Activated naive CD4-positive, alpha-beta T cell treated with anti-CD3 and anti-CD28 coated beads, Interleukin-2, amount 10 ng/mL, durations not matched to agents 7 days and 5 days (primary cell): ENCODE measurements at regions not wholly inside any gene's neighbourhood (a gene's known extent, or its start where the extent isn't known, plus 50 kb on each side); places are given as distances from the start of the nearest gene placed in this dataset.
"Not testable (repeated sequence)": the region's sequence is repeated elsewhere in the genome, so short reads cannot be mapped to it uniquely, and the experiment has no call there.

Experiments used
- CTCF ChIA-PET: fragments of 350-600 bp; sonication (Branson Sonifier 250); formaldehyde crosslinking; loops from one replicate; lab custom pipeline; 2021; ENCODE audit warnings: antibody characterized with exemption; lab: Charles Lee
- DNase-seq: peaks from one replicate; pipeline ENCODE4 v3.0.0-alpha.2; 2020
- H3K27ac Mint-ChIP-seq: one replicate; pipeline ENCODE4 v1.8.0; 2021; ENCODE audit warnings: mild to moderate bottlenecking, moderate library complexity, mixed read lengths
- H3K27me3 Mint-ChIP-seq: one replicate; pipeline ENCODE4 v1.8.0; 2021; ENCODE audit warnings: mild to moderate bottlenecking, mixed read lengths
- H3K36me3 Mint-ChIP-seq: one replicate; pipeline ENCODE4 v1.8.0; 2021; ENCODE audit warnings: mixed read lengths
- H3K4me1 Mint-ChIP-seq: one replicate; pipeline ENCODE4 v1.8.0; 2021; ENCODE audit warnings: mixed read lengths
- H3K4me3 Mint-ChIP-seq: one replicate; pipeline ENCODE4 v1.8.0; 2021; ENCODE audit warnings: mild to moderate bottlenecking, moderate library complexity, mixed read lengths
- H3K9me3 Mint-ChIP-seq: one replicate; pipeline ENCODE4 v1.8.0; 2021; ENCODE audit warnings: mixed read lengths

GRCh38 chr5:155714435-155714834, 612.5 kb upstream of the SGCD start:
- DNase-seq, CTCF ChIA-PET, H3K4me3 Mint-ChIP-seq, H3K9me3 Mint-ChIP-seq, H3K36me3 Mint-ChIP-seq, H3K4me1 Mint-ChIP-seq, H3K27ac Mint-ChIP-seq, H3K27me3 Mint-ChIP-seq: not testable (repeated sequence)

- peaks cover 57% of the 10 kb centered on the region for H3K27me3 Mint-ChIP-seq
- CTCF ChIA-PET, result no interaction called here
- no peak overlapping the region for H3K27ac Mint-ChIP-seq
- H3K9me3 Mint-ChIP-seq, result no peaks in the 10 kb centered on the region
- no peak overlapping the region for H3K4me3 Mint-ChIP-seq
- DNase-seq, result no peak
- H3K36me3 Mint-ChIP-seq, result no peaks in the 10 kb centered on the region
- H3K4me1 Mint-ChIP-seq, result no peaks in the 10 kb centered on the region
Observed at GRCh38 chr5:155726267-155726666, 600.7 kb upstream of the SGCD start.

GRCh38 chr5:155727512-155728145, 599.3 kb upstream of the SGCD start:
- Mint-ChIP-seq H3K27me3 (peaks cover 61% of the 10 kb centered on the region), H3K27ac (no peak overlapping the region), H3K4me1 (no peaks in the 10 kb centered on the region), H3K36me3 (no peaks in the 10 kb centered on the region), H3K9me3 (no peaks in the 10 kb centered on the region), H3K4me3 (no peak overlapping the region)
- no peak for DNase-seq
- CTCF ChIA-PET, result no interaction called here

- CTCF ChIA-PET, result no interaction called here
- Mint-ChIP-seq H3K4me3 (no peak overlapping the region), H3K36me3 (no peaks in the 10 kb centered on the region), H3K27ac (no peak overlapping the region), H3K4me1 (no peaks in the 10 kb centered on the region), H3K9me3 (no peaks in the 10 kb centered on the region), H3K27me3 (peaks cover 64% of the 10 kb centered on the region)
- DNase-seq, result peak; percentile 24
Observed at GRCh38 chr5:155728146-155728856, 598.7 kb upstream of the SGCD start.

GRCh38 chr5:155728857-155729683, 597.9 kb upstream of the SGCD start:
- Mint-ChIP-seq H3K4me1 (no peaks in the 10 kb centered on the region), H3K36me3 (no peaks in the 10 kb centered on the region), H3K27me3 (peaks cover 64% of the 10 kb centered on the region), H3K4me3 (no peak overlapping the region), H3K27ac (no peak overlapping the region), H3K9me3 (no peaks in the 10 kb centered on the region)
- CTCF ChIA-PET, result no interaction called here
- no peak for DNase-seq

- H3K4me3 Mint-ChIP-seq, result no peak overlapping the region
- CTCF ChIA-PET, result no interaction called here
- H3K36me3 Mint-ChIP-seq, result no peaks in the 10 kb centered on the region
- no peak overlapping the region for H3K27ac Mint-ChIP-seq
- H3K4me1 Mint-ChIP-seq, result no peaks in the 10 kb centered on the region
- peaks cover 64% of the 10 kb centered on the region for H3K27me3 Mint-ChIP-seq
- no peak for DNase-seq
- no peaks in the 10 kb centered on the region for H3K9me3 Mint-ChIP-seq
Observed at GRCh38 chr5:155729684-155730059, 597.3 kb upstream of the SGCD start.

GRCh38 chr5:155732587-155733376, 594.2 kb upstream of the SGCD start:
- CTCF ChIA-PET, result no interaction called here
- no peaks in the 10 kb centered on the region for H3K4me1 Mint-ChIP-seq
- DNase-seq, result no peak
- H3K36me3 Mint-ChIP-seq, result no peaks in the 10 kb centered on the region
- H3K9me3 Mint-ChIP-seq, result no peaks in the 10 kb centered on the region
- H3K27ac Mint-ChIP-seq, result no peak overlapping the region
- peaks cover 41% of the 10 kb centered on the region for H3K27me3 Mint-ChIP-seq
- no peak overlapping the region for H3K4me3 Mint-ChIP-seq

- H3K36me3 Mint-ChIP-seq, result no peaks in the 10 kb centered on the region
- peaks cover 29% of the 10 kb centered on the region for H3K27me3 Mint-ChIP-seq
- no peak overlapping the region for H3K4me3 Mint-ChIP-seq
- CTCF ChIA-PET, result no interaction called here
- H3K27ac Mint-ChIP-seq, result no peak overlapping the region
- no peaks in the 10 kb centered on the region for H3K9me3 Mint-ChIP-seq
- no peak for DNase-seq
- H3K4me1 Mint-ChIP-seq, result no peaks in the 10 kb centered on the region
Observed at GRCh38 chr5:155733935-155734334, 593.0 kb upstream of the SGCD start.

GRCh38 chr5:155735388-155735787, 591.6 kb upstream of the SGCD start:
- Mint-ChIP-seq H3K9me3 (no peaks in the 10 kb centered on the region), H3K27me3 (peaks cover 15% of the 10 kb centered on the region), H3K36me3 (no peaks in the 10 kb centered on the region), H3K27ac (no peak overlapping the region), H3K4me3 (no peak overlapping the region), H3K4me1 (no peaks in the 10 kb centered on the region)
- CTCF ChIA-PET, result no interaction called here
- DNase-seq, result no peak

GRCh38 chr5:155738616-155739015, 588.3 kb upstream of the SGCD start:
- H3K36me3 Mint-ChIP-seq, result no peaks in the 10 kb centered on the region
- H3K27me3 Mint-ChIP-seq, result no peaks in the 10 kb centered on the region
- no peaks in the 10 kb centered on the region for H3K4me1 Mint-ChIP-seq
- H3K27ac Mint-ChIP-seq, result no peak overlapping the region
- H3K4me3 Mint-ChIP-seq, result no peak overlapping the region
- no peaks in the 10 kb centered on the region for H3K9me3 Mint-ChIP-seq
- DNase-seq, result no peak
- CTCF ChIA-PET, result no interaction called here

GRCh38 chr5:155746367-155747038, 580.5 kb upstream of the SGCD start:
- no peak overlapping the region for H3K27ac Mint-ChIP-seq
- CTCF ChIA-PET, result no interaction called here
- H3K36me3 Mint-ChIP-seq, result no peaks in the 10 kb centered on the region
- no peak overlapping the region for H3K4me3 Mint-ChIP-seq
- no peaks in the 10 kb centered on the region for H3K4me1 Mint-ChIP-seq
- no peaks in the 10 kb centered on the region for H3K27me3 Mint-ChIP-seq
- DNase-seq, result no peak
- no peaks in the 10 kb centered on the region for H3K9me3 Mint-ChIP-seq

GRCh38 chr5:155750101-155750500, 576.9 kb upstream of the SGCD start:
- Mint-ChIP-seq H3K27me3 (no peaks in the 10 kb centered on the region), H3K4me1 (no peaks in the 10 kb centered on the region), H3K9me3 (no peaks in the 10 kb centered on the region), H3K36me3 (no peaks in the 10 kb centered on the region), H3K4me3 (no peak overlapping the region), H3K27ac (no peak overlapping the region)
- CTCF ChIA-PET, result no interaction called here
- no peak for DNase-seq

GRCh38 chr5:155750571-155750970, 576.4 kb upstream of the SGCD start:
- CTCF ChIA-PET, result no interaction called here
- Mint-ChIP-seq H3K36me3 (no peaks in the 10 kb centered on the region), H3K27me3 (no peaks in the 10 kb centered on the region), H3K27ac (no peak overlapping the region), H3K4me3 (no peak overlapping the region), H3K9me3 (no peaks in the 10 kb centered on the region), H3K4me1 (no peaks in the 10 kb centered on the region)
- DNase-seq, result no peak
